HG02852 (cell line): ENCODE measurements at regions not wholly inside any gene's neighbourhood (a gene's known extent, or its start where the extent isn't known, plus 50 kb on each side); places are given as distances from the start of the nearest gene placed in this dataset.
"Not testable (repeated sequence)": the region's sequence is repeated elsewhere in the genome, so short reads cannot be mapped to it uniquely, and the experiment has no call there.

Source experiments
- ATAC-seq: cut with Tn5 transposase; IDR thresholded peaks from one replicate; pipeline ENCODE4 v1.9.1; 2021; ENCODE audit warnings: mild to moderate bottlenecking, moderate library complexity; ENCODE audit not compliant: unreplicated experiment

DNA sequence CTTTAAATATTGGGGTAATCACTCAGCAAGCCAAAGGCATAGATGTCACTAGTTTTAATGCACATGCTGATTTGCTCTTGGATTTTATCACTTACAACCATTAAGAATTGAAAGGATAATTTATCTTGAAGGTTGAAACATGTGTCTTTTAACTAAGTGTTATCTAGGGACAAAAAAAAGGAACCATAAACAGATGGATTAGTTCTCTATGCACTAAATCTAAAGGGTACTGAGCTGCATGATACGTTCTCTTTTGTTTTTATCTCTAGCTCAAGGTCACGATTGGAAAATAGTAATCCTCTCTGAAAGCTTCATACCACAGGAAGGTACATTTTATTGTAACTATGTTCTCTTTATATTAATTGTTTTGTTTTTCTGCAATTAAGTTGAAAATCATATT, 1426.6 kb downstream of the GRIK2 start:
- no peak for ATAC-seq

DNA sequence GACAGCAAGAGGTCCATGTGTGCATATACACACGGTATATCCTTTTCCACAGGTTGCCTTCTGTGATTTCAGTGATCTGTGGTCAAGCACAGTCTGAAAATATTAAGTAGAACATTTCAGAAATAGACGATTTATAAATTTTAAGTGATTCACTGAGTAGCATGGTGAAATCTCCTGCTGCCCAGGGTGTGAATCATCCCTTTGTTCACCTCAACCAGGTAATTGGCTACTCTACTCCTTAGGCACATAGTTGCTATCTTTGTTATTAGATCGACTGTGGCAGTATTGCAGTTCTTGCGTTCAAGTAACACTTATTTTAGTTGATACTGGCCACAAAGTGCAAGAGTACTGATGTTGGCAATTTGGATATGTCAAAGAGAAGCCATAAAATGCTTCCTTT, 1421.7 kb downstream of the GRIK2 start:
- ATAC-seq, result no peak

GRCh38 chr6:102813489-102814275, 1420.2 kb downstream of the GRIK2 start:
- ATAC-seq, result no peak

DNA sequence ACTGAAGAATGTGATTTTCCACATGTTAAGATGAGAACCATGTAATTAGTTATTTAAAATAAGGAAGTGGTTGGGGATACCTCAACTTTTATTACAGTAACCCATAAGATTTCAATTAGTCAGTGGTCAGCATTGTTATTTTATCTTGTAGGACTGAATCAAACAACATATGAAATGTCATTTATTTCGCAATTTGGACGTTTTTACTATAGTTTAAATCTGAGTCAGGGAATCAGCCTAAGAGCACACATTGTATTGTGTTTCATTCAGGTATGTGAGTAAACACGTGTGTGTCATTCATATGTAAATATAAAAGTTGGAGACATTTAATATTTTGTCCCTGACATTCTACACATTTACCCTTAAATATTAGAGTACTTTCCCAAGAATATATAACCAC, 1418.7 kb downstream of the GRIK2 start:
- no peak for ATAC-seq

- not testable (repeated sequence) for ATAC-seq
These were observed 1415.5 kb downstream of the GRIK2 start for GRCh38 chr6:102808944-102809505.

- no peak for ATAC-seq
These were observed 1405.5 kb downstream of the GRIK2 start for GRCh38 chr6:102799051-102799450.

GRCh38 chr6:102798636-102799035, 1405.1 kb downstream of the GRIK2 start:
- ATAC-seq, result no peak

DNA sequence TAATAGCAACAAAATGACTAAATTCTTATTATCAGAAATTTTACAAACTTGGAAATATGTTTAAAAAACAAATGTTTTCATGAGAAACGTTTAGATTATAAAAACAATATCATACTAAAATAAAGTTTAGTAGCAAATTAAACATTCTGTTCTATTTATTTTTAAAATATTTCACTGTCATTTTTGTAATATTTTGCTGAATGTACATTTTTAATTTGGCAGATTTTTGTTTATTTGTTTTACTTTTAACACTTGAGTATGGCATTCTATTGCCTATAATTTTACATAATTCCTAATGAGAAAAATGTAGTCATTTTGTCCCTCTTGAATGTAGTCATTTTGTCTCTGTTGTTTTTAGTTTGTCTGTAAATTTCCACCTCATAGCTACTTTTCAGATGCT, 1400.2 kb downstream of the GRIK2 start:
- ATAC-seq, result no peak

DNA sequence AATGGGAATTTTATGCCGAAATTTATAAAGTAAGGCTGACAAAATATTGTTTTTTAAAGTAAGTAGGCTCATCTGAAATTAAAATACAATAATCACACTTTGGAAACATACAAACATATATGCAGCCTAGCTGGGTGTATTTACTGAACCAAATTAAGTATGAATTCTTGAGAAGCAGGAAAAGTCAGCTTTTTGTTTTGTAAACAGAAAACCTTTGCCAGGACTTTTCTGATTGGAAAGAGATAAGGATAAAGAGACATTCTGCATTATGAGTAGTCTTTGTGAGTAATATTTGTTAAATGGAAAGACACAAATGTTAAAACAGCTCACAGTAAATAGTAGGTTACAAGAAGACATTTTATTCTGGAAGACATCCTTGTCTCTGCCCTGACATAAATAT, 1380.8 kb downstream of the GRIK2 start:
- ATAC-seq, result no peak

- no peak for ATAC-seq
These were observed 1380.1 kb downstream of the GRIK2 start for GRCh38 chr6:102773636-102774035.

DNA sequence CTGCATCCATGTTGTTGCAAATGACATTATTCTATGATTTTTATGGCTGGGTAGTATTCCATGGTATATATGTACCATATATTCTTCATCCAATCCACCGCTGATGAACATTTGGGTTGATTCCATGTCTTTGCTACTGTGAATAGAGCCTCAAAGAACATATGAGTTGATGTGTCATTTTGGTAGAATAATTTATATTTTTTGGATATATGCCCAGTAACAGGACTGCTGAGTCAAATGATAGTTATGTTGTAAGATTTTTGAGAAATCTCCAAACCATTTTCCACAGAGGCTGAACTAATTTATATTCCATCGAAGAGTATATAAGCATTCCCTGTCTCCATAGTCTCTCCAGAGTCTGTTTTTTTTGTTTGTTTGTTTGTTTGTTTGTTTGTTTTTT, 1373.5 kb downstream of the GRIK2 start:
- no peak for ATAC-seq

GRCh38 chr6:102764317-102764716, 1370.8 kb downstream of the GRIK2 start:
- ATAC-seq, result no peak

DNA sequence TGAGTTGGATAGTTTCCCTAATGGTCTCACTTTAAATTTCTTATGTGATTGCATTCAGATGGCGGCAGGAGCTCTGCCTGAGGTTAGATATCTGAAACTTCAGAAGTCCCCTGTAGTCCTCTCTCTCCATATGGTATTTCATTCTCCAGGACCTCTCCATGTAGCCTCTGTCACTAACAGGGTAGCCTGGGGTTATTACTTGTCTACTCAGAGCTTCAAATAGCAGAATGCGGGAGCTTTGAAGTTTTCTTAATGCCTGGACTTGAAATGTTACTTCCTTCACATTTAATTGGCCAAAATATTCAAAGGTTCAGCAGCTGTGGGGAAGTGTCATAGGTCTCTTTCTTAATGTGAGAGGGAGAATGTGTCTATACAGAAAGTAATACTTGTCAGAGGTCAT, 1370.4 kb downstream of the GRIK2 start:
- no peak for ATAC-seq

DNA sequence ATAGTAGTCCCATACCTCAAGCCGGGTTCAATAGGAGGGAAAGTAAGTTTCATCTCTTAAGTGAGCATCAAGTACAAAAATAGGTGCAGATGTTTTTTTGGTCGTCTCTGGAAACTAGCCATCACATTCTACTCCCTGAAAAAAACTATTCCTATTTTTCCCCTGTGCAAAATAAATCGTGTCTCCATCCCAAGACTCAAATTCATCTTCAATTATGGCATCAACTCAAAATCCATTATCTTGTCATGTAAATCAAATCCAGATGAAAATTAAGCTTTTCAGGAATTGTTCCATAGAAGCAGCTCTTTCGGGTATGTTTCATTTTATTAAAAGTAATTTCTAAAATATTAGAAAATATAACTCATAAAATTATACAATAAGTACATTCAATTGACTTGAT, 1368.4 kb downstream of the GRIK2 start:
- ATAC-seq, result no peak

DNA sequence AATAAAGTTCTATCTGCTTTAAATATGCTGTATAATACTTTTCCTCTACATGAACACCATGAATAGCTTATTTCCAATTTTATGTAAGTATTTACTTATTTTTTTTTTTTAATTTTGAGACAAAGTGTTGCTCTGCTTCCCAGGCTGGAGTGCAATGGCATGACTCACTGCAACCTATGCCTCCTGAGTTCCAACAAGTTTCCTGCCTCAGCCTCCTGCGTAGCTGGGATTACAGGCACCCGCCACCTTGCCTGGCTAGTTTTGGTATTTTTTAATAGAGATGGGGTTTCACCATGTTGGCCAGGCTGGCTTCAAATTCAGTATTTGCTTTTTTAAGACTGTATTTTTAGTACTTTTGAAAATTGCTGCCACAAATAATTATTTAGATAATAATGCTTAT, 1365.9 kb downstream of the GRIK2 start:
- no peak for ATAC-seq

- ATAC-seq, result not testable (repeated sequence)
These were observed 1365.0 kb downstream of the GRIK2 start for GRCh38 chr6:102758536-102758935.

DNA sequence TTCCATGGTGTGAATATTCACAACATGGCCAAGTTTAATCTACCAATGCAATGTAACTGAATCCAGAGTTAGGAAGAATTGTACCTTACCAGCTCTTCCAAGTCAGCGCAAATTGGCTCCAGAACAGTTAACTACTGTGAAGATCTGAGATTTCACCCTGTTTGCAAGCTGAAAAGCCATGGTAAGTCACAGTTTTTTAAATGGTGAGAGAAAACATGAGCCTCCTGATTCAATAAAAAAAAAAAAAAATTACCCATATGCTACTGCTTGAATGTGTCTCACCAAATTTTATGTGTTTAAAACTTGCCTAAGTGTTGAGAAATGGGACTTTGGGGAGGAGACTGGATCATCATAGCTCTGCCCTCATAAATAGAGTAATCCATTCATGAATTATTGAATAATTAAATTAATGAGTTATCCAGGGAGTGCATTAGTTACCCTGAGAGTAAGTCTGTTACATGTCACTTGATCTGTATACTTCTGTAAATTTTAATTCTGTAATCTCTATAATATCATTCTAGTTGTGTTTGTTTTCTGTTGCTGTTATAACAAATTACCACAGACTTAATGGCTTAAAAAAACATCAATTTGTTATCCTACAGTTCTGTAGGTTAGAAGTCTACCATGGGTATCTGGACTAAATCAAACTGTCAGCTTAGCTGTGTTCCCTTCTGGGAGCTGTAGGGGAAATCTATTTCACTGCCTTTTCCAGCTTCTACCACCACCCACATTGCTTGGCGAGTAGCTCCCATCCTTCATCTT, 1355.9 kb downstream of the GRIK2 start:
- ATAC-seq, result no peak

DNA sequence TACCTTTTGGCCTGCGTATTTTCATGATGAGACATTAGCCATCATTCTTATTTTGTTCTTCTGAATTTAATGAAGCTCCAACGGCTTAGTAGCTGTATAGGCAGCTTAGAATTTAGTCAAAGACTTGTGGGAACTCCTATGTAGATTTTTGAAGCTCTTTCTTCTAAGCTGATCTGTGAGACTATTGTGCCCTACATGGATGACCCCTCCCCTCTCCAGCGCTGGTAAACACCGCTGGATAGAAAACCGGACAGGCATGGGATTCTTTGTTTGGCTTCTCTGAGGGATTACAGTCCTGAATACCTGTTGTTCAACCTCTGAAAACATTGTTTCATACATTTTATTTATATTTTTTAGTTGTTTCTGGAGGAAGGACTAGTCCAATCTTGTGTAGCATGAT, 1353.4 kb downstream of the GRIK2 start:
- ATAC-seq, result no peak

GRCh38 chr6:102742754-102743356, 1349.3 kb downstream of the GRIK2 start:
- ATAC-seq, result no peak

GRCh38 chr6:102742028-102742427, 1348.5 kb downstream of the GRIK2 start:
- no peak for ATAC-seq

DNA sequence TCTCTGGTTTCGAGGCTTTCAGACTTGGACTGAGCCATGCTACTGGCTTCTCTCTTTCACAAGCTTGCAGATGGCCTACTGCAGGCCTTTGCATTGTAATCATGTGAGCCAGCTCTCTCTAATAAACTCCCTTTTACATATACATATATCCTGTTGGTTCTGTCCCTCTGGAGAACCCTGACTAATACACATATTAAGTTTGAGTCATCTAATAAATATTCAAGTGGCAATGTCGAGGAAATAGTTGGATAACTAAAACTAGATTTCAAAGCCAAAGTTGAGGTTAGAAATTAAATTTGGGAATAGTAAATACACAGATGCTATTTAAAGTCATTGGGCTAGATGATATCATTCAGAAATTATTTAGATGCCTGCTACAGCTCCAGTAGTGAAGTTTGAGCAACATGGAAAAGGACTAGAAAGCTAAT, 1343.4 kb downstream of the GRIK2 start:
- ATAC-seq, result no peak

DNA sequence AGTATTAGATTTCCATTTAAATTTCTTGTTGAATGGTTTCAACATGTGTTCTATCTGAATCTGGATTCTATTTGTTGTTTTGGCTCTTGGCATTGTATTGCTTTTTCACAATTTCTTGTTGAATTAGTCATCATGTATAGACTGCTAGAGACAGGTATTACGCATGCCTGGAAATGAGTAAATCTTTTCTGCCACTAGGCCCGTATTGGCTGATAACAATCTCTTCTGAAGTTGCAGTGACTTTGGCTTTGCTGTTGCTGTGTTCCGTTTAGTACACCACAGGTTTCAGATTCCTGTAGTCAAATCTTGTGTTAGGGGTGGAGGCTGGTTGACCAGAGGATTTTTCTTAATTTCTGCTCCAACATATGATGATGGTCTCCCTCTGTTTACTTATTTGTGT, 1339.4 kb downstream of the GRIK2 start:
- ATAC-seq, result no peak
